Fibroblast of skin of right quadriceps (primary cell): ENCODE measurements at regions not wholly inside any gene's neighbourhood (a gene's known extent, or its start where the extent isn't known, plus 50 kb on each side); places are given as distances from the start of the nearest gene placed in this dataset.

Experiments used
- DNase-seq: peaks from one replicate; pipeline ENCODE4 v3.0.0-alpha.2; 2013

DNA sequence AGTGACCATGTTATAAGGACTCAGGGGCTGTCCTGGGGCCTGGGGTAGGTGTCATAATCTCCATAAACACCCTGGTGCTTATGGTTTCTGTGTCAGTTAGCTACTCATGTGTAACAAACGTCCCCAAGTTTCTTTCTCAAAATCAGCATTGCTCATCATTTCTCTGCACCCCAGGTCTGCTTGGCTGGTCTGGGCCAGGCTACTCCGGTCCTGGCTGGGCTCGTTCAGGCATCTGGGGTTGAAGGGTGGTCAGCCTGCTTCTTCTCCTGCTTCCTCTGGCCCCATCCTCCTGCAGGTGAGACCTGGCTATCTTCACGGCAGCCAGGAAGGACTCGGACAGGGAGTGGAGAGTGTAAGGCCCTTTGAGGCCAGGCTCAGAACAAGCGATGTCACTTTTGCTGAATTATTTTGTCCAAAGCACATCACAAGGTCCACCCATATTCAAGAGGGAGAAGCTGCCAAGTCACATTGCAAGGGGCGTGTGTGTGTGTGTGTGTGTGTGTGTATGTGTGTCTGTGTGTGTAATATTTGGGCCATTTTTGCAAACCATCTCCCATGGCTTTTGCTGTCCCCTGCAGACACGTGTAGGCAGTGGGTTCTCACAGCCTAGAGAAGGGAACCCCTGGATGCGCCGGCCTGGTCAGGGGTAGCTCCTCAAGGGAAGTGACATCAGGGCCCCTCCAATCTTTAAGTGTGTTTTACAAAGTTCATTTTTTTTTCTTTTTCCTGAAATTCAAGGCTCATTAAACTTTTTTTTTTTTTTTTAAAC lies 535.8 kb downstream of the TBC1D22A start:
- DNase-seq = no peak

DNA sequence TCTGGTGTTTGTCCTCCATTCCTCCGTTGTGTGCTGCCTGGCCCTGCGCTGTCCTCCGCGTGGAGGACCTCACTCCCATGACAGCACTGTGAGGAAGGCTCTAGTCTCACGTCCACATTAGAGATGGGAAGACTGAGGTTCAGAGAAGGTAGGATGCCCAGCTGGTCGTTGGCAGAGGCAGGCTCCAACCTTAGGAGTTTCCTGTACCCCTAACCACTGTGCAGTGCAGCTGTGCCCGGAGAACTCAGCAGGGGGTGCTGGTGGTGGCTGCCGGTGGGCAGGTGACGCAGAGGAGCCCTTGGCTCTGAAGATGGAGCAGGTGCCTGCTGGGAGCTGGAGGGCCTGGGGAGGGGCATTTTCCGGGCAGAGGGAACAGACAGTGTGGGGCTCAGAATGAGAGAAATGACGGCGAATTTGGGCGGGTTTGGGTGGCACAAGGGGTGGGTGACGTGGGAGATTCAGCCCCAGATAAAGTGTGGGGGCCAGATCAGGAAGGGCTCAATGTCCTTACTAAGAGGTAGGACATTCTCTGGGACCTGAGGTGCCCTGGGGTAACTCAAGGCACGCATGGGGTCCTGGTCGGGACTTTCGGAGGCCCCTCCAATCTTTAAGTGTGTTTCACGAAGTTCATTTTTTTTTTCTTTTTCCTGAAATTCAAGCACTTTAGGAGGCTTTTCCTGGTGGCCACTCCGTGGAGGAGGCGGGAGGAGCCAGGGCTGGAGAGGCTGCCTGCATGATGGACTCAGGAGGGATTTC lies 535.0 kb downstream of the TBC1D22A start:
- DNase-seq = no peak

DNA sequence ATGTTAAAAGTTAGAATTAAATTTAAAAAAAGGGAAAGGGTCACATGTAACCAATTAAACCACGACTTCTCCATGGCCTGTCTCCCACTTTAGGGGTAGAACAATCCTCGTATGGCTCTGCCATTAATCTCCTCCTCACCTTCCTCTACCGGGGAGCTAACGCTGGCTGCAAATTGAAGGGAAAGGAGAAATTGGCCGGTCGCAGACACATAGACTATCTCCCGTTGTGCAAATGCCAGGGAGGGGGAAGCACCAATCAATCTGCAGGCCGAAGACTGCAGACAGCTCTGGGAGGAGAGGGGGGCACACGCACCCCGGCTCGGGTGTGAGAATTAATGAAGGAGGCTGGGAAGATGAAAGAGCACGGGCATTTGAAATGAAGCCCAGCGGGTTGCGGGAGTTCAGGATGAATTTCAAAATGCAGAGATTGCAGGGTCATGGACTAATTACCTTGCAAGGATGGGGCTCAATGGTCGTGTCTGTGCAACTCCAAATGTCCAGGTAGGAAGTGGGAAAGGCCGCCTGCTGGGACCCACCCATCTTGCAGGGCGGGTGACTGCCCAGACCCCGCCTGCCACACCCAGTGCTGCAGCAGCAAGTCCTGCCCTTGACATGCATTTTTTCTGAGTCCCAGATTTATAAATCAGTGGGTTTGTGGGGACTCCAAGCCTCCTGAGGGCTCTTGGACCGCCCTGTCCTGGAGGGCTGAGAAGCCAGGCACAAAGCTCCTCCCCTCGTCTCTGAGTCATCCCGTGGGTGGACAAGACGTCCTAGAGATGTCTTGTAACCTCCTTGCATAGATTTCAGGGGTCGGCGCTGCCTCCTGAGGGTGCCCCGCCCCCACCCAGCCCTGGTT lies 534.2 kb downstream of the TBC1D22A start:
- no peak for DNase-seq

DNA sequence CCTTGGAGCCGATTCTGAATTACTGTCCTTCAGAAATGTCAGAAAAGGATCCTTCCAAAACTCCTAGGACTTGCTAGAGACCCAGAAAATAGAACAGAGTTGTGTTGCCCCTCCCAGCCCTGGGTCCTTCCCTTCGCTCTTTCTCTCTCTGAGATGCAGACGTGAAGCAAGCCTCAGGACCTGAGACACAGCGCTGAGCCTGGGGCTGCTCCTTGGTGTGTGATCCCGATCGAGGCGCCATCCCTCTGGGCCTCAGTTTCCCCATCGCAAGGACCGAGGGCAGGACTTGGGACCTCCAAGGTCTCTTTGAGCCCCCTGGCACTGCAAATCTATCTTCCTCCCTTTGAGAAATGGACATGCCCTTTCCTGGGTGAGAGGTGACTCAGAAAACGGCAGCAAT lies 533.5 kb downstream of the TBC1D22A start:
- no peak for DNase-seq

DNA sequence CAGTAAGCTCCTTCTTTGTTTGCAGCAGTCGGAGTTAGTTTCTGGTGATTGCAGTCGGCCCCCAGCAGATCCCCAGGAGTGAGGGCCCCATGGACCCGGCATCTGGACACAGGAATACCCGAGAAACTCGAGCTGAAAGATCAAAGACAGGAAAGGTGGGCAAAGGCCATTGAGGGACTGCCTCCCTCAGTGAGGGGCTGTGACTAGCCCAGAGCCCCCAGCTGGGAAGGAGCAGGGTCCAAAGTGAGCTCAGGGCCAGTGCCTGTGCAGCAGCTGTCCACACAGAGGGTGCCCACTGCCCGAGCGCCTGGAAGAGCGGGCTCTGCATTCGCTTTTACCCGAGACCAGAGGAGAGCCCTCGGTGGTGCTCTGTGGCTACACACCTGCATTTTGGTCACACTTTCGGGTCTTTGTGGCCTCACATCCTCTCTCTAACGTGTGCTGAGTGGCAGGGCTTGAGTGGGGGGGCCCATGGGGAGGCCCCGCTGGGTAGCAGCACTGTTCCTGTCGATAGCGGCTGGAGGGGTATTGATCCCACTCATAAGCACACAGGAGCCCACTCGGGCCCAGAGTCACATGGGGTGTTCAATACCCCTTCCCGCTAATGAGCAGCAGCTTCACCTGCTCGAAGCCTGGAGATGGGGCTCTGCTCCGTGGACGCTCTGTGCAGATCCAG lies 532.9 kb downstream of the TBC1D22A start:
- DNase-seq = no peak

- DNase-seq = no peak
Measured at GRCh38 chr22:47294576-47294975, 532.1 kb downstream of the TBC1D22A start.

GRCh38 chr22:47294222-47294532 lies 531.7 kb downstream of the TBC1D22A start:
- no peak for DNase-seq

DNA sequence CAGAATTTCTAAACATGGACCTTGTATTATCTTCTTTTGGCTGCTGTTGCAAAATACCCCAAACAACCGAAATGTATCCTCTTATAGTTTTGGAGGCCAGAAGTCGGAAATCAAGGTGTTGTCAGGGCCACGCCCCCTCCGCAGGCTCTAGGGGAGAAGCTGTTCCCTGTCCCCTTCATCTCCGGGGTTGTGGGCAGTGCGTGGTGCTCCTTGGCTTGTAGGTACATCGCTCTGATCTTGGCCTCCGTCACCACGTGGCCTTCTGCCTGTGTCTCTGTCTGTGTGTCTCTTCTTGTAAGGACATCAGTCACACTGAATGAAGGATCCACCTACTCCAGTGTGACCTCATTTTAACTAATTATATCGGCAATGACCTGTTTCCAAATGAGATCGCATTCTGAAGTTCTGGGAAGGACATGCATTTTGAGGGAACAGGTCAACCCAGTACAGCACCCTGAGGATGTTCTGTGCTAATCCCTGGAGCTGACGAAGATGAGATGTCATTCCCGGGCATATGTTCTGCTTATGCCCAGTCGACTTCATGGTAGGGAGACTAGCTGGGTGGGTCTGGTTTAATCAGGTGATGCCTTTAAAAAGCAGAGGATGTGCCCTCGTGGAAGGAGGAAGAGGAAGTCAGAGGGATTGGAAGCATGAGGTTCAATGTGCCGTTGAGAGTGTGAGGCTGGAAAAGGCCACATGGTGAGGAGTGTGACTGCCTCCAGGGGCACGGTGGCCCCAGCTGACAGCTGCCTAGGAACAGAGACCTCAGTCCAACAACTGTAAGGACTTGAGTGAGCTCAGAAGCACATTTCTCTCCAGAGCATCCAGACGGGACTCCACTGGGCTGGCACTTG lies 531.1 kb downstream of the TBC1D22A start:
- no peak for DNase-seq

DNA sequence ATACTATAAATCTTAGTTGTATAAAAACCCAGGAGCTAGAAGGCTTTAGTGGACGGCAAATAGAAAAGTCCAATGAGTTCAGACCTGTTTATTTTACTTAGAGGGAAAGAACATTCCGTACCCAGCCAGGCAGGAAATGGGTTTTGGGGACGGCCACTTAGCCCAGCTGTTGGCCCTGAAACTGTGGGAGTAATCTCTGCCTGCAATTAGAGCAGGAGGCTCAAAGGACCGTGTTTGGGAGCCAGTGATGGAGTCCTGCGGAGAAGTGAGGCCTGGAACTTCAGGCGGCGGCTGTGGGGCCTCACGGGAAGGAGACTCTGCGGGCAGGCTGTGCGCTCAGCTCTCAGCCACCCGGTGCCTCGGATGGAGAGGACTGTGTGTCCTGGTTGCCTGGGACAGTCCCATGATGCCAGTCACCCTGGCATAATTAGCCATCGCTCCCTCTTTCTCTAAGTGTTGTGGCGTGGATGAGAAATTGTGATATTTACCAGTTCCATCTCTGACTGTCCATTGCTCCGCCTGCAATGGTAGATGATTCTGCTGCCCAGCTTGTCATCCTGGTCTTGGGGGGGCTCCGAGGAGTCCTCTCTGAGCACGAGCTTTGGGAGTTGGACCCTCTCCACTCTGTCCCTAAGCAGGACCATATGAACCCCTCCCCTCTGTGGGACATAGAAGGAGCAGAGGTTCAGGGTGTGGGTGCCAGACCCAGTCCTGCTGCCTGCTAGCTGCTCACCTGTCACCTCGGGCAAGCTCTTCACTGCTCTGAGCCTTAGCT lies 530.3 kb downstream of the TBC1D22A start:
- DNase-seq = no peak

DNA sequence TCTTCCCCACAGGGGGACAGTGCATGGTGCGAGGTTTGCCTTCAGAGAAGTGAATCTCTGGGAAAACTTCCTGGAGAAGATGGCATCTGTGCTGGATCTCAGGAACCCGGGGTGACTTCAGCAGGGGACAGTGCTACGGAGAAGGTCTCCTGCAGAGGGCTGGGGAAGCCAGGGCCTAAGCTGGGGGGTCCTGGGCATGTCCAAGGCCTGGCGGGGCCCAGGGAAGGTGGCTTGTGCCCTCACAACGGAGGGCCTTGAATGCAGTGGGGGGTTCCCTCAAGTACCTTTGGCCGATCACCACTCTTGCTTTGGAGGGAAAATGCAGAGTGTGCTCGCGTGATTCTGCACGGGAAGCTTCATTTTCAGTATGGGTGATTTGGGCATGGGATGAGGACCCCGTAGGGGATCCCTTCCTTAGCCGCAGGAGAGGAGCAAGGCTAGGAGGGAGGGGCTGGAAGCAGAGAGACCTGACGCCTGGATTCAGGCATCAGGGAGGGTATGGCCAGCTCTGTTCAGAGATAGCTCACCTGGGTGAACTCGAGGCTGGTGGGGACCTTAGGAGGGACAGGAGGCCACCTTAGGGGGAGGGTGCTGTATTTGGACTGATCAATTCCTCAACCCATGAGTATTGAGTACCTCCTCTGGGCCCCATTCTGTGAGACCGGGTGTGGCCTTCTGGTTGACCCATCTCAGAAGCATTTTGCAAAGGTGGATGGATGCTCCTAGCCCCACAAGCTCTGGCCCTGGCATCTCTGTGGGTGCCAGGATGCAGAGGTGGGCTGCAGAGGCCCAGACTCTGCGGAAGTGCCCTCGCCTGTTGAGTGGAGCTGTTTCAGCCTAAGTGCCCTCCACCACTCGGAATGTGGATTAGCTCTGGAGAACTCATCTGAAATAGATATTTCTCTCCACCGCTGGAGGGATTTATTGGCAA lies 529.4 kb downstream of the TBC1D22A start:
- DNase-seq = no peak

DNA sequence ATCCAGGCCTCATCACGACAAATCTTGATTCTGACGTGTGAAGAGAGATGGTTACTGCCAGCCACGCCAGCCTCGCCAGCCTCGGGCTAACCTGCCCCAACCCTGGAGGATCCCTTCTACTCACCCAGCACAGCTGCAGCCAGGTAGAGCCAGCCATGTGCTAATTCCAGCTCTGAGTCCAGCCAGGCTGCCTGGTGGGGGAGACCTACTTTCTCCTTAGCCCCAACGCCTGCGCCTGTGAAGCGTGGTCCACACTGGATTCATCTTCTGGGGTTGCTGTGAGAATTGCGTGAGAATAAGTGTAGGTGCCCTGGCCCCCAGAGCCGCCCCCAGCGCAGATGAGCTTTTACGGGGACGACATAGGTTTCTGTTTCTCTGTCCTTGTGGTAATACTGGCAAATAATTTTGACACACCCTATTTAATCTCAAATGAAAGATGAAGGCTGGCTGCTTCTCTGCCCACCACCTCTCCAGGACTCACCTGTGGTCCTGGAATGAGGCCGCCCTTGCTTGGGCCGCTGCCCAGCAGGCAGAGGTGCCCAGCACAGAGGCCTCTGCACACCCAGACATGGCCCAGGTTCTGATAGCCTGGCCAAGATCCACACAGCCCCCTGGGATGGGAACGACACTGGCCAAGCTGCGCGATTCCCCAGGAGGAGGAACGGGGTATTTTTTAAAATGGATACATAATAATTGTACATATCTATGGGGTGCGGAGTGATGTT lies 528.4 kb downstream of the TBC1D22A start:
- DNase-seq = no peak

- DNase-seq = no peak
Measured at GRCh38 chr22:47289336-47289985, 527.0 kb downstream of the TBC1D22A start.

DNA sequence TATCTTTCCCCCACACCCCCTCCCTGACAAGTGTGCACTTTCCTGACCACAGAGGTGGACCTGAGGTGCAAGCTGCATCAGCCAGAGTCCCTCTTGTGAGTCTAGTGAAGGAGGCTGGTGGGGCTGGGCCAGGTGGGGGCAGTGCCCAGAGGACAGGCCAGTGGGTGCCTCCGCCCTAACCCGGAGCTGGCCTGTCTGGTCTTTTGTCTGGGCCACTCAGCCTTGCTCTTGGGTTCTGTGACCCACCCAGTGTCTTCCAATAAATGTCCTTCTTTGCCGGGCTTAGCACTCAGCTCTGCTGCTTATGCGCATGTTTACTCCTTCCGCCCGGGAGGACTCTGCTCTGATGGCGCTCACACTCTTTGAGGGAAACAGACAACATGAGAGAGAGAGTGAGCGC lies 526.2 kb downstream of the TBC1D22A start:
- no peak for DNase-seq

DNA sequence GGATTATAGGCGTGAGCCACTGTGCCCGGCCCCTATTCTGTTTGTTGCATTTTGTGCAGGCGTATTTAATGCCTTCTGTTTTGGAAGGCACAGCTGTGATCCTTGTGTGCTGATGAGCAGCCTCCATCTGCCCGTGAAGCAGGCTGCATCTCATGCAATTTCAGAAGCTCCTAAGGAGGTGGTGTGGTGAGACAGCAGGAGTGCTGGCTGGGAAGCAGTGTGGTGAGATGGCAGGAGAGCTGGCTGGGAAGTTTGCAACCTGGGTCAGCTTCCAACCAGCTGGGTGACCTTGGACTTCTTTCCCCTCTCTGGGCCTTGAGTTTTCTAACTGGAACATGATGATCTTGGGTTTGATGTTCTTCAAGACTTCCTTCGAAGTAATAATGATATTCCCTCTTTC lies 525.1 kb downstream of the TBC1D22A start:
- no peak for DNase-seq

DNA sequence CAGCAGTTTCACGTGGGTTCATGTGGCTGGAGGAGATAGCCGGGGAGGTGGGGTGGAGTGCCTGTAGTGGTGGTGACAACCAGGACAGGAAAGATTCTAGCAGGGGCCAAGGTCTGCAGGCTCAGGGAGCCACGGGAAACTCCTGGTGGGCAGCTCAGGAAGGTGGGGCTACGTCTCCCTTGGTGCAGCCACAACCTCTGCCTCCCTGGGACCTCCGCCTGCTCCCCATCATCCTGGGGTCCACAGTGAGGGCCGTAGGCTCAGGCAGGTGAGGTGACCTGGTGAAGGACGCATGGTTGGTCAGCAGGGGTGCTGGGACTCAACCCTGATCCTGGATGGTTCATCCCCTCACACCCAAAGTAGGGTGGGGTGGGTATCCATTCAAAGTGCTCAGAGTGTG lies 524.1 kb downstream of the TBC1D22A start:
- DNase-seq = no peak

DNA sequence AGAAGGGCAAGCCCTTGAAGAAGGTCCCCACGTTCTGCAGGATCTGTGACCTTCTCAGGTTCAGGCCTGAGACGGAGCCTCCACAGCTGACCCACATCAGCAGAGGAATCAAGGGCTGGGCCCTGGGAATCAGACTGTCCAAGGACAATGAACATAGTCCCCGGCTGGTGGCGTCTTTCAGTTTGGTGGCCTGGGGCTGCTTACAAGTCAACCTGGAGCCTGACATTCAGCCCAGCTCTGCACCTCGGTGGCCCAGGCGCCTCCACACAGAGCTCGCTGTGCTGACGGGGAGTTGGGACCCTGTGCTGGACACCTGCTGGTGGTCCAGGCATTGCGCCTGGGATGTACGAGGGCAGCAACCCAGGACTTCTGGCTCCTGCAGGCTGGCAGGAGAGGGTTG lies 523.5 kb downstream of the TBC1D22A start:
- no peak for DNase-seq

DNA sequence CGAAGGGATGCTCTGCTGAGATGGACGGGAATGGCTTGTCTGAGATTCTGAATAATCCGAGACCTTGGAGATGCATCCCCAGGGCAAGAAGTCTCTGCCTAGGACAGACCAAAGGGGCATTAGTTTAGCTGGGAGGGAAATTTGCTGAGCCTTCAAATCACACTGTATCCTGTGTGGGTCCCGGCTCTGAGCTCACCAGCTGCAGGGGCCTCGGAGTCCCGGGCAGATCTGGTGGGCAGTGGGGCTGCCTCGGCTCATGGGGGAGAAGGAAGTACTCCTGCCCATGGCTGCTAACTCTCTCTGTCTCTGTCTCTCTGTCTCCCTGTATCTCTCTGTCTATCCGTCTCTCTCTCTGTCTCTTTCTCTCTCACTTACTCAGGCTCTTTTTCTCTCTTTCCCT lies 522.4 kb downstream of the TBC1D22A start:
- DNase-seq = no peak

DNA sequence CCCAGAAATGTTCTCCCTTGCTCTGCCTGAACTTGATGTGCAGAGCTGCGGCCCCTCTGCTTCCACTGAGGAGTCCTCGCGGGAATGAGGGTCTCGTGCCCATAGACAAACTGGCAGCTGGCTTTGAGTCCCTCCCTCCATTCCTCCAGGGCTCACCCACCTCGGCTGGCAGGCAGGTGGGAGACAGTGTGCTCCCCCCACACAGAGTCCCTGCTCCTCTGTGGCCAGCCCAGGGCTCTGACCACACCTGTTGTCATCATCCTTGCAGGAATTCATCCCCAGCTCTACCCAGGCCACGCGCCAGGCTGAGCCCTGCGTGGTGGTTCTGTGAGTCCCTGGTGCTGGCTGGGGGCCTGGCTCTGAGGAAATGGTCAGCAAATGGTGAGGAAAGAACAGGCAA lies 521.9 kb downstream of the TBC1D22A start:
- no peak for DNase-seq
